Body of pancreas (tissue), 4 donors: ENCODE measurements at regions not wholly inside any gene's neighbourhood (a gene's known extent, or its start where the extent isn't known, plus 50 kb on each side); places are given as distances from the start of the nearest gene placed in this dataset.

Experiments
- ATAC-seq: fragments of 150-250 bp; one replicate; pipeline ENCODE4 v1.9.1; 2016
- DNase-seq, 4 donors: peaks; one replicate each; pipeline ENCODE4 v3.0.0-alpha.2; 2019
- H3K27ac ChIP-seq, 4 donors: fragments of 200-600 bp; sonication (generic); 1 replicate in 3 of 4; 2 replicates in 1 of 4; pipeline versions ENCODE4 v1.5.1 to v1.6.1; 2016 to 2019; ENCODE audit warnings: mild to moderate bottlenecking in 1 of 4, mixed read lengths in 1 of 4, moderate library complexity in 1 of 4
- H3K27me3 ChIP-seq, 2 donors: fragments of 200-600 bp; sonication (generic); one replicate each; pipeline ENCODE4 v1.6.0; 2016; ENCODE audit warnings: mild to moderate bottlenecking in 1 of 2
- H3K36me3 ChIP-seq, 2 donors: fragments of 200-600 bp; sonication (generic); replicated peaks in 1 of 2; 2 replicates each; pipeline ENCODE4 v1.5.1; 2016; ENCODE audit warnings: low read depth in 2 of 2; ENCODE audit not compliant: insufficient read depth in 1 of 2
- H3K4me1 ChIP-seq: fragments of 200-600 bp; sonication (generic); one replicate; pipeline ENCODE4 v1.6.0; 2016
- H3K4me3 ChIP-seq, 2 donors: fragments of 200-600 bp; sonication (generic); 1 replicate in 1 of 2; 2 replicates in 1 of 2; pipeline ENCODE4 v1.5.1; 2016 to 2019
- H3K9me3 ChIP-seq, 3 donors: fragments of 200-600 bp; sonication (generic); 1 replicate in 2 of 3; 2 replicates in 1 of 3; pipeline ENCODE4 v1.5.1; 2016
- CTCF ChIP-seq, 7 experiments: fragments of 450-650 bp in 4 of 7; fragments of 200-600 bp in 3 of 7; sonication (generic) in 3 of 7; IDR thresholded peaks; one replicate each; pipeline ENCODE4 v1.5.1; 2016 to 2019; ENCODE audit warnings: antibody characterized with exemption in 7 of 7
- POLR2A ChIP-seq, 3 donors: fragments of 450-650 bp; IDR thresholded peaks; one replicate each; pipeline ENCODE4 v1.6.1; 2016; ENCODE audit warnings: antibody characterized with exemption in 3 of 3, mild to moderate bottlenecking in 2 of 3
- WGBS, 2 donors: methylation state at CpG; one replicate each; pipeline ENCODE4 v1.1.5; 2017; 5-methylcytosine and 5-hydroxymethylcytosine counted together
- intact Hi-C: fragments of 100-400 bp; cut with DNase I; formaldehyde crosslinking; loops from one replicate; pipeline ENCODE4 v1.15.1; 2023

- ATAC-seq (no peak), DNase-seq (no peak)
- no peaks in the 10 kb centered on the region for H3K9me3 ChIP-seq
- no peaks in the 10 kb centered on the region for H3K4me1 ChIP-seq
- no peak for TF ChIP-seq POLR2A (IDR thresholded peaks at IDR 0.05)
- no peak for TF ChIP-seq CTCF (IDR thresholded peaks at IDR 0.05)
- no peaks in the 10 kb centered on the region for H3K27me3 ChIP-seq
- H3K36me3 ChIP-seq = no peaks in the 10 kb centered on the region
- intact Hi-C loops = no loop called here
- no peak overlapping the region for H3K4me3 ChIP-seq
- 29 to 33% methylated on average over 4 of the region's 4 CpGs for WGBS, 2 donors
- no peak overlapping the region for H3K27ac ChIP-seq
Observed at GRCh38 chr5:4716781-4717180, 423.3 kb upstream of the ADAMTS16 start.

GRCh38 chr5:4717446-4717845 lies 422.7 kb upstream of the ADAMTS16 start:
- Histone ChIP-seq H3K9me3 (no peaks in the 10 kb centered on the region), H3K27ac (no peak overlapping the region), H3K36me3 (no peaks in the 10 kb centered on the region), H3K4me3 (no peak overlapping the region), H3K4me1 (no peaks in the 10 kb centered on the region), H3K27me3 (no peaks in the 10 kb centered on the region)
- no peak for ATAC-seq
- TF ChIP-seq POLR2A (IDR thresholded peaks at IDR 0.05) (no peak), CTCF (IDR thresholded peaks at IDR 0.05) (no peak)
- intact Hi-C loops = no loop called here
- no peak for DNase-seq
- WGBS, 2 donors = 12 to 17% methylated on average over 1 of the region's 1 CpG

- no peaks in the 10 kb centered on the region for H3K9me3 ChIP-seq
- H3K36me3 ChIP-seq = no peaks in the 10 kb centered on the region
- H3K4me1 ChIP-seq = no peaks in the 10 kb centered on the region
- intact Hi-C loops = no loop called here
- DNase-seq (no peak), ATAC-seq (no peak)
- no peaks in the 10 kb centered on the region for H3K27me3 ChIP-seq
- H3K4me3 ChIP-seq = no peak overlapping the region
- no peak for TF ChIP-seq POLR2A (IDR thresholded peaks at IDR 0.05)
- TF ChIP-seq CTCF (IDR thresholded peaks at IDR 0.05) = no peak
- no peak overlapping the region for H3K27ac ChIP-seq
- WGBS, 2 donors = 67 to 76% methylated on average over 6 of the region's 6 CpGs
Observed at GRCh38 chr5:4720831-4721230, 419.3 kb upstream of the ADAMTS16 start.

DNA sequence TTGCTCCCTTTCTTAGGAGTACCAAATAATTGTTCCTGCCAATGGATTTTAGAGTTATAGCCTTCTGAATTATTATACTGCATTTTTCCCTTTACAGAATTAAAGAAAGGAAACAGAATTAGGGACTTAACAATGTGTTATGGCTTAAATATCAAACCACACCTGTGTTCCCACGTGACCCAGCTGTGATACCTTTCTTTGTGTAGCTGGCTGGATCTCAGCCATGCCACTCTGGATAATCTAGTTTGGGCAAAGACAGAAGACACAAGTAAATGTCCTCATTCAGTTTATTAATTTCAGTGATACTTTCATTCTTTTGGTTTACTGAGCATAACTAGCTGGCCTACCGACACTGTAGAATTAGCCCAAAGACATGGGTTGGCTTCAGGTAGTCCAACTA lies 417.2 kb upstream of the ADAMTS16 start:
- Histone ChIP-seq H3K4me1 (no peaks in the 10 kb centered on the region), H3K27ac (no peak overlapping the region), H3K36me3 (no peaks in the 10 kb centered on the region), H3K4me3 (no peak overlapping the region), H3K9me3 (no peaks in the 10 kb centered on the region), H3K27me3 (no peaks in the 10 kb centered on the region)
- ATAC-seq = no peak
- DNase-seq = peak in 1 of 4 donors; percentile 19
- intact Hi-C loops = no loop called here
- WGBS, 2 donors = 39 to 45% methylated on average over 2 of the region's 2 CpGs
- no peak for TF ChIP-seq POLR2A (IDR thresholded peaks at IDR 0.05)
- TF ChIP-seq CTCF (IDR thresholded peaks at IDR 0.05) = no peak

DNA sequence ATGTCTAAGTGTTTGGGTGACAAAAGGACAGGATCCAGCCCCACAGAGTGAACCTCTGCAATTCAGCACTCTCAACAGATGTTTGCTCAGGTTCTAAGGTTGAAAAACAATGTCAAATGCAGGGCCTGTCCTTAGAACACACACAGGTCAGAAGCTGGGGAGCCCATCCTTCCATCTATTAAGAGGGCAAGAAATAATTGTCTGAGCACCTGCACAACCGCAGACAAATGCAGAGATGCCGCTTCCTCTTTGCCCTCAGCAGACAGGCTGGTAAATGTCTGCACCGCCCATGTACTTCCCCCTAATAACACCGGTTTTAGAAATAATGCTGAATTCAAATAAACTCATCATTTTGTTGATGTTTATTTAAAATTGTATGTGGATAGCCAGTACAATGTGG lies 414.5 kb upstream of the ADAMTS16 start:
- intact Hi-C loops = no loop called here
- DNase-seq = no peak
- Histone ChIP-seq H3K9me3 (no peaks in the 10 kb centered on the region), H3K36me3 (no peaks in the 10 kb centered on the region), H3K4me1 (no peaks in the 10 kb centered on the region), H3K27ac (no peak overlapping the region), H3K27me3 (no peaks in the 10 kb centered on the region), H3K4me3 (no peak overlapping the region)
- no peak for ATAC-seq
- WGBS, 2 donors = 81 to 87% methylated on average over 4 of the region's 4 CpGs
- no peak for TF ChIP-seq CTCF (IDR thresholded peaks at IDR 0.05)
